ENCODE measurements at regions not wholly inside any gene's neighbourhood (a gene's known extent, or its start where the extent isn't known, plus 50 kb on each side); places are given as distances from the start of the nearest gene placed in this dataset.

GRCh38 chr1:224505454-224506093, 71.0 kb upstream of the WDR26 start:
- DNase-seq: no peak

- DNase-seq: no peak
Measured at GRCh38 chr1:224506141-224506814, 71.7 kb upstream of the WDR26 start.

GRCh38 chr1:224507771-224508523, 73.3 kb upstream of the WDR26 start:
- DNase-seq: no peak

GRCh38 chr1:224509907-224510306, 75.3 kb upstream of the WDR26 start:
- no peak for DNase-seq

- no peak for DNase-seq
Measured at GRCh38 chr1:224510880-224511645, 76.5 kb upstream of the WDR26 start.

GRCh38 chr1:224512600-224513151, 78.1 kb upstream of the WDR26 start:
- DNase-seq: no peak

- no peak for DNase-seq
Measured at GRCh38 chr1:224513383-224513782, 78.8 kb upstream of the WDR26 start.

- DNase-seq: peak; percentile 57
Measured at GRCh38 chr1:224513787-224514209, 79.2 kb upstream of the WDR26 start.

GRCh38 chr1:224517171-224517570, 82.6 kb upstream of the WDR26 start:
- DNase-seq: no peak

GRCh38 chr1:224518528-224518927, 83.9 kb upstream of the WDR26 start:
- DNase-seq: no peak

- DNase-seq: no peak
Measured at GRCh38 chr1:224519874-224520273, 85.3 kb upstream of the WDR26 start.

- DNase-seq: no peak
Measured at GRCh38 chr1:224520808-224521207, 86.2 kb upstream of the WDR26 start.

- DNase-seq: no peak
Measured at GRCh38 chr1:224521904-224522734, 87.5 kb upstream of the WDR26 start.

GRCh38 chr1:224523676-224524075, 89.1 kb upstream of the WDR26 start:
- no peak for DNase-seq

GRCh38 chr1:224524679-224525078, 90.1 kb upstream of the WDR26 start:
- DNase-seq: no peak

- DNase-seq: no peak
Measured at GRCh38 chr1:224525411-224526040, 90.6 kb upstream of the CNIH3 start.

- no peak for DNase-seq
Measured at GRCh38 chr1:224526771-224527170, 89.3 kb upstream of the CNIH3 start.

GRCh38 chr1:224528900-224529299, 87.2 kb upstream of the CNIH3 start:
- peak; percentile 55 for DNase-seq

GRCh38 chr1:224529844-224530243, 86.3 kb upstream of the CNIH3 start:
- DNase-seq: no peak

- DNase-seq: no peak
Measured at GRCh38 chr1:224533517-224533916, 82.6 kb upstream of the CNIH3 start.

GRCh38 chr1:224534731-224535130, 81.4 kb upstream of the CNIH3 start:
- DNase-seq: no peak

- DNase-seq: no peak
Measured at GRCh38 chr1:224535641-224536040, 80.5 kb upstream of the CNIH3 start.

All from amniotic stem cell (primary cell).